Fibroblast of the aortic adventitia (primary cell): ENCODE measurements at regions not wholly inside any gene's neighbourhood (a gene's known extent, or its start where the extent isn't known, plus 50 kb on each side); places are given as distances from the start of the nearest gene placed in this dataset.

Experiments
- DNase-seq: peaks from one replicate; pipeline ENCODE4 v3.0.0-alpha.2; 2010; ENCODE audit warnings: low read depth
- H3K4me3 ChIP-seq: 2 replicates; pipeline ENCODE4 v1.5.1; 2011; ENCODE audit warnings: low read depth, mild to moderate bottlenecking, control low read depth, low read length, moderate library complexity
- TF ChIP-seq, protein P1 (sequence below): IDR thresholded peaks from 2 replicates; pipeline ENCODE4 v1.5.1; 2011; ENCODE audit warnings: mild to moderate bottlenecking, low read length, control low read depth, inconsistent platforms; ENCODE audit not compliant: insufficient read depth

DNA sequence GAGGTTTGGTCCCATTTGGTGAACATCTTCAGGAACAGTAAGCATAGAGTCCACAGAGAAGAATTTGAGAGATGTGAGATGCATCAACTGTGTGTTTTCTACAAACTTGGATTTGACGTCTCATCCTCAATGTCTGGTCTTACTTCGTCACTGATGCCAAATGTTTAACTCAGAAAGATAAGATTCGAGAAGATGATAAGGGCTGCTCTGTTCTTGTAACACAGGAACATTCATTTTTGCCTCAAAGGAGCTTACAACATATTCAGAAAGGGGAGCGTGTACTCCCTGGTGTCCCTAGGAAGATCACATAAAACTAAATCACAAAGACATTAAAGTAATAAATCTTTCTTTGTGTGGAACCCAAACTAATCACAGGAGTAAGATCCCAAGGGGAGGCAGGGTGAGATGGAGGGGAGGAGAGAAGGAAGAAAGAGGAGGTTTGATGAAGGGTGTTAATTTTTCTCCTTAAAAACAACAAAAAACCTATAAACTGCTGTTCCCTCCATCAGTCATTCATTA is 247.7 kb upstream of the IRS2 start:
- H3K4me3 ChIP-seq = no peak overlapping the region
- TF ChIP-seq, protein P1, sequence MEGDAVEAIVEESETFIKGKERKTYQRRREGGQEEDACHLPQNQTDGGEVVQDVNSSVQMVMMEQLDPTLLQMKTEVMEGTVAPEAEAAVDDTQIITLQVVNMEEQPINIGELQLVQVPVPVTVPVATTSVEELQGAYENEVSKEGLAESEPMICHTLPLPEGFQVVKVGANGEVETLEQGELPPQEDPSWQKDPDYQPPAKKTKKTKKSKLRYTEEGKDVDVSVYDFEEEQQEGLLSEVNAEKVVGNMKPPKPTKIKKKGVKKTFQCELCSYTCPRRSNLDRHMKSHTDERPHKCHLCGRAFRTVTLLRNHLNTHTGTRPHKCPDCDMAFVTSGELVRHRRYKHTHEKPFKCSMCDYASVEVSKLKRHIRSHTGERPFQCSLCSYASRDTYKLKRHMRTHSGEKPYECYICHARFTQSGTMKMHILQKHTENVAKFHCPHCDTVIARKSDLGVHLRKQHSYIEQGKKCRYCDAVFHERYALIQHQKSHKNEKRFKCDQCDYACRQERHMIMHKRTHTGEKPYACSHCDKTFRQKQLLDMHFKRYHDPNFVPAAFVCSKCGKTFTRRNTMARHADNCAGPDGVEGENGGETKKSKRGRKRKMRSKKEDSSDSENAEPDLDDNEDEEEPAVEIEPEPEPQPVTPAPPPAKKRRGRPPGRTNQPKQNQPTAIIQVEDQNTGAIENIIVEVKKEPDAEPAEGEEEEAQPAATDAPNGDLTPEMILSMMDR = no peak
- no peak for DNase-seq

DNA sequence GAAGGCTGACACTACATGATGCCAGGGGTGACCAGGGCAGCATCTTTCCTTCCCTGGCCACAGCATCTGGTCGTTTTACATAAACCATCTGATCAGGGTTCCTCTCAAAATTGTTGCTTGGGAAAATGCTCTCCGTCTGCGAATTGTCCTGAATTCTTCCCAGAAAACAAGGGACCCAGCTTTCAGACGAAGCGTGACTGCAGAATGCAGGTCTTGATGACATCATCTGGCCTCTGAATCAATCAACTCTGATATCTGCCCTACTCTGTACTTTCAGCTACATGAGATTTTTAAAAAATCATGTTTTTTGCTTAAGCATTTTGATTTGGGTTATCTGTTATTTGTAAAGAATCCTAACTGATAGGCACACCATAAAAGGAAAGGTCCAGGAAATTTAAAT is 246.6 kb upstream of the IRS2 start:
- TF ChIP-seq, protein P1 = no peak
- no peak for DNase-seq
- no peak overlapping the region for H3K4me3 ChIP-seq

DNA sequence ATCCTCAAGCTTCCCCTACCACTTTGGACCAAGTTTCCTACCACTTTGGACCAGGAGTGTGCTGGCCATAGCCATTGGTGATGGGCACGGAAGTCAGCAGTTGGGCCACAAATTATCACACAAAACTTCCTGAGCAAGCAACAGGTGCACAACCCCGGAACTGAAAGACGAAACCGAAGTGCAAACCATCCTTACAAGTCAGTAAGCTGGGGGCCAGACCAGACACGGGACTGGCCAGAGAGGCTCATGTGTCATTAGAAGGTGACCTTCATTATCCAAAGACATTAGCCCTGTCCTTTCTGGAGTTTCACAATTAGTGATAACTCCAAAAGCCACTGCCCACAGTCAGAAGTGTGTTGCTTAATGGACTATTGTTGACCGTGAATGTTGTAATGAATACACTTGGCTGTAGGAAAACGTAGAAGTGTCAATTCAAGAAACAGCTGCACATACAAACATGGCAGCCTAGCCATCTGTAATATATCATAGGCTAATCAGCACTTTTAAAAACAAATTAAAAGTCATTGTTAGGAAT is 244.1 kb upstream of the IRS2 start:
- DNase-seq = no peak
- TF ChIP-seq, protein P1 = no peak
- H3K4me3 ChIP-seq = no peak overlapping the region

DNA sequence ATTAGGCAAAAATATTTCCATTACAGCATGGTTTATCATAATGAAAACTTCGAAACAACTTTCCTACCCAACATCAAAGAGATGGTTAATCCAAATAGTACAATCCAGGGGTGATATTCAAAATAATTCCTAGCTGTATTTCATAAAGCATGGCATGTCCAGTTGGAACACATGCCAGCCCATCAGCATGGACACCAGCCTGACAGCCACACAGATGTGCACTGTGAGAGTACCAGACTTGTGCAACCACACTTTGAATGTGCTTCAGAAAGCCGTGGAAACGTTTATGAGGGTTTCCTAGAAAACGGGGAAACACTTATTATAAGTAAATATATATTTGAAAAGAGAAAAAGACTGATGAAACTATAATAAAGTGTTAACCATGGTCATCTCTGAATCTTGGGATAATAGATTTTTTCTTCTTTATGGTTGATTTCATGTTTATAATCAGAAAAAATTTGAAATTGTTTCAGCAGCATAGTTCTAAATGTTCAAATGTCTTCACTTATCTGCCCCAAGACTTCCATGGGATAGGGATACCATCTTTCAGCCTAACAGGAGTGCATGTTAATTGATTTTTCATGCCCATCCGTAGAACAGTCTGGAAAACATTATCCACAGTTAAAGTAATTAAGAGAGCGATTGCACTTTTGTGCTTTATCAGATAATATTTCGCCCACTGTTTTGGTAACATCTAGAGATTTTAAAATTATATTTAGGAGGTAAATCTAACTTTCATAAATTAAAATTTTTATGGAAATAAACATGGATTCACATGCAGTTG is 242.6 kb upstream of the IRS2 start:
- peak; percentile 23 for DNase-seq
- TF ChIP-seq, protein P1 = no peak
- H3K4me3 ChIP-seq = no peak overlapping the region

DNA sequence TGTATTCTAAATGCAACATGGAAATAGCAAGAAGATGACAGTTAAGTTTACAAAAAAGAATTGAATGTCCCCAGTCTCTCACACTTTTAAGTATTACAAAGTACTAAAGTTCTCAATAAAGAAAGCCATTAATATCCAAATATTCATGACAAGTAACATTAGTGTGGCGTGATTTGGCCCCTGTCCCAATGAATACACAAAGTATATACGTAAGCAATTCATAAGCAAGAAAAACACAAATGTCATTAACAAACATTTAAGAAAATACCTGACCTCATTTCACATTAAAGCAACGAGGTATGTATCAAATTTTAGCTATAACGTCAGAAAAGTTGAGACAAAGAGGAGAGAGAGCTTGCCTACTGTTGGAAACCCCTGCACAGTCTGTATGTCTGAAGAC is 241.9 kb upstream of the IRS2 start:
- TF ChIP-seq, protein P1 = no peak
- no peak for DNase-seq
- no peak overlapping the region for H3K4me3 ChIP-seq

DNA sequence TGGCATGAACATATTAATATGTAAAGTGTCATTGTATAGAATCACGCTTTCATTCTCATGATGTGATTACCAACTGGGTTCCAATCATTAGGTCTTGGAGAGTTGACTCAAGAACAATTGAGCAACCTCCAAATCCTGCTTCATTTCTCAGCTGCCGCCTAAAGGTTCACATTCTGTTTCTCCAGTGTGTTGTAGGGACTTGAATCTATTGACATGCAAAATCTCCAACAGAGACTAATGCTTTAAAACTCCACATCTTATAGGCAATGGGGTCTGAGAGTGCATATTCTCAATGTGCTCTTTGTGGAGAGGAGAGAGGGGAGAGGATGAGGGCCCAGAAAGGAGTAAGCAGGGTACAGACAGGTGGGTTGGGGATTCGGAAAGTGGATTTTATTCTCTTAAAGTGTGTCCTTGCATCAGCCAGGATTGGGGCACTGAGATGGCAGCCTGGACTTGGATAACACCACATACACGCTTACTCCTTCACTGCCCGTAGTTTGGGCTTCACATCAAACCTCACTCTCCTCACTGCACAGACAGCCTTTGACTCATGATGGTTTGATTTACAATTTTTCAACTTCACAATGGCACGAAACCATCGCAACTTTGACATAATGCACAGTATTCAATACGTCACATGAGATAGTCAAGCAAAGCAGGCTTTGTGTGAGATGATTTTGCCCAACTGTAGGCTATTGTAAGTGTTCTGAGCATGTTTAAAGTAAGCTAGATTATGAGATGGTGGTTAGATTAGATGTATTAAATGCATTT is 241.3 kb upstream of the IRS2 start:
- TF ChIP-seq, protein P1 = no peak
- no peak for DNase-seq

More for the DNA sequence above, 241.3 kb upstream of the IRS2 start:
- H3K4me3 ChIP-seq = no peak overlapping the region
